GM12864 (cell line): ENCODE measurements at regions not wholly inside any gene's neighbourhood (a gene's known extent, or its start where the extent isn't known, plus 50 kb on each side); places are given as distances from the start of the nearest gene placed in this dataset.

Experiments used
- DNase-seq: peaks from one replicate; pipeline ENCODE4 v3.0.0-alpha.2; 2011; ENCODE audit warnings: low read depth
- H3K4me3 ChIP-seq: 2 replicates; pipeline ENCODE4 v1.5.1; 2011; ENCODE audit warnings: mild to moderate bottlenecking, low read depth, low read length, control low read depth
- CTCF ChIP-seq: IDR thresholded peaks from 2 replicates; pipeline ENCODE4 v1.5.1; 2011; ENCODE audit warnings: low read depth, mild to moderate bottlenecking, moderate library complexity, low read length, control low read depth, inconsistent platforms; ENCODE audit errors: missing control alignments

GRCh38 chr6:68040780-68041179 is 594.3 kb upstream of the ADGRB3 start:
- peak overlapping the region; percentile 33; the same call in 1 of the 2 replicates for H3K4me3 ChIP-seq
- DNase-seq: no peak

GRCh38 chr6:68040312-68040778 is 594.7 kb upstream of the ADGRB3 start:
- DNase-seq: no peak
- peak overlapping the region; percentile 33; the same call in 1 of the 2 replicates for H3K4me3 ChIP-seq
- TF ChIP-seq CTCF: no peak

More at GRCh38 chr6:68040780-68041179, 594.3 kb upstream of the ADGRB3 start:
- no peak for TF ChIP-seq CTCF

GRCh38 chr6:68039641-68040311 is 595.3 kb upstream of the ADGRB3 start:
- no peak for DNase-seq
- no peak overlapping the region; the same call in 1 of the 2 replicates for H3K4me3 ChIP-seq
- no peak for TF ChIP-seq CTCF

- no peak overlapping the region for H3K4me3 ChIP-seq
- TF ChIP-seq CTCF: no peak
- DNase-seq: no peak
These were observed 596.2 kb upstream of the ADGRB3 start for GRCh38 chr6:68038815-68039408.

GRCh38 chr6:68032217-68032616 is 602.9 kb upstream of the ADGRB3 start:
- H3K4me3 ChIP-seq: no peak overlapping the region
- DNase-seq: no peak
- TF ChIP-seq CTCF: no peak

- no peak overlapping the region for H3K4me3 ChIP-seq
- DNase-seq: no peak
- TF ChIP-seq CTCF: no peak
These were observed 604.0 kb upstream of the ADGRB3 start for GRCh38 chr6:68031054-68031453.
